GM13977 (cell line): ENCODE measurements at regions not wholly inside any gene's neighbourhood (a gene's known extent, or its start where the extent isn't known, plus 50 kb on each side); places are given as distances from the start of the nearest gene placed in this dataset.

ENCODE experiments used
- DNase-seq: peaks from one replicate; pipeline ENCODE4 v3.0.0; 2012; ENCODE audit warnings: low spot score
- in situ Hi-C: fragments of 300-500 bp; cut with MboI; formaldehyde crosslinking; loops from one replicate; pipeline ENCODE4 v1.12.0; 2022; ENCODE audit warnings: low sequenced_read_pairs, low pct_unique_long_range_greater_than_20kb, mixed read lengths, inconsistent platforms; ENCODE audit not compliant: unreplicated experiment
- TF ChIP-seq, protein P1 (sequence below): IDR thresholded peaks from 2 replicates; pipeline ENCODE4 v1.5.1; 2012; ENCODE audit warnings: mild to moderate bottlenecking, control low read depth; ENCODE audit not compliant: insufficient read depth; ENCODE audit errors: extremely low read depth, missing control alignments

DNA sequence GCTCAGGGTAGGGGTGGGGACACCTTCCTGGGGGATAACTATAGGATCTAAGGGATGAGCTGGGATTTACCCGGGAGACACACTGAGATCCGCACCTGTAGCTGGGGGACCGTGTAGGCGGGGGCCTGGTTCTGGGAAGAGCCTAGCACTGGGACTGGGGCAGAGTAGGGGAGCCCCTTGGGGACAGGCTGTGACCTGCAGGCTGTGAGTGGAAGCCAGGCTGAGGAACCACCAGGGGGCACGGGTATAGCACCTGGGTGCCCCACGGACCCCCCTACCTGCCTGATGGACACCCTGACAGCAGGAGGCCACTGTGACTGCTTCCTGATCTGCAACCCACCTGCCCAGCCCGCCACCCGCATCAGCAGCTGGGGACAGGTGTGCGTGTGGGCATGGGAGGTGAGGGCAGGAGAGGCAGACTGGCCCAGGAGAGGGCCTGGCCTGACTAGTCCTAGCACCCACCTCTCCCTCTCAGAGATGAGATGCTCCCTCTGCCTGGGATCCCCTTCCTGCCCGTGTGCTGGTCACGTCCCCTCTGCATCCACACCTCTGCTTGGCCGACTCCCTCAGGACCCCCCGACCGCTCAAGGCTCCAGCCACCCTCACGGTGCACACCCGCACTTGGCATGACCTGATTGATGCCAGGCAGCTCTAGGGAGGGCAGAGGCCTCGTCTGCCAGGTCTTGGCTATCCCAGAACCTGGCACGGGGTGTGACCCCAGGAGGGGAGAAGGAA, 94.2 kb upstream of the NKX1-1 start:
- in situ Hi-C loops = no loop called here

DNA sequence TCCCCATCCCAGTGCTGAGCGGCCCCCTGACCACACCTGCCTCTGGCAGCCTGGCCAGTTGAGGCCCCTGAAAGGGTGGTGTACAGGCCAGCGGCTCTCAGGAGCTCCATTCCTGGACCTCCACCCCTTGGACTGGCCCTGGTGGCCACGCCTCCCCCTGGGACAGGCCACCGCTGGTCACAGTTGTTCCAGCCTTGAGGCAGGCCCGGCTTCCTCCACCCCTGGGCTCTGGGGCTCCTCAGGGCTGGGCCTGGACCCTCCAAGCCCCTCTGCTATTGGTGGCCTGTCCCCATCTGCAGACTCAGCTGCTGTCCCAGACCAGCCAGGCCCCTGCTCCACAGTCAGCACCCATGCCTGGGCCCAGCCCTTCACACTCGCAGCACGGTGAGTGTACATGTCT, 93.2 kb upstream of the NKX1-1 start:
- TF ChIP-seq, protein P1, sequence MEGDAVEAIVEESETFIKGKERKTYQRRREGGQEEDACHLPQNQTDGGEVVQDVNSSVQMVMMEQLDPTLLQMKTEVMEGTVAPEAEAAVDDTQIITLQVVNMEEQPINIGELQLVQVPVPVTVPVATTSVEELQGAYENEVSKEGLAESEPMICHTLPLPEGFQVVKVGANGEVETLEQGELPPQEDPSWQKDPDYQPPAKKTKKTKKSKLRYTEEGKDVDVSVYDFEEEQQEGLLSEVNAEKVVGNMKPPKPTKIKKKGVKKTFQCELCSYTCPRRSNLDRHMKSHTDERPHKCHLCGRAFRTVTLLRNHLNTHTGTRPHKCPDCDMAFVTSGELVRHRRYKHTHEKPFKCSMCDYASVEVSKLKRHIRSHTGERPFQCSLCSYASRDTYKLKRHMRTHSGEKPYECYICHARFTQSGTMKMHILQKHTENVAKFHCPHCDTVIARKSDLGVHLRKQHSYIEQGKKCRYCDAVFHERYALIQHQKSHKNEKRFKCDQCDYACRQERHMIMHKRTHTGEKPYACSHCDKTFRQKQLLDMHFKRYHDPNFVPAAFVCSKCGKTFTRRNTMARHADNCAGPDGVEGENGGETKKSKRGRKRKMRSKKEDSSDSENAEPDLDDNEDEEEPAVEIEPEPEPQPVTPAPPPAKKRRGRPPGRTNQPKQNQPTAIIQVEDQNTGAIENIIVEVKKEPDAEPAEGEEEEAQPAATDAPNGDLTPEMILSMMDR = no peak
- in situ Hi-C loops = no loop called here
- DNase-seq = no peak

More for the DNA sequence above, 94.2 kb upstream of the NKX1-1 start:
- DNase-seq = no peak
- TF ChIP-seq, protein P1 = no peak

DNA sequence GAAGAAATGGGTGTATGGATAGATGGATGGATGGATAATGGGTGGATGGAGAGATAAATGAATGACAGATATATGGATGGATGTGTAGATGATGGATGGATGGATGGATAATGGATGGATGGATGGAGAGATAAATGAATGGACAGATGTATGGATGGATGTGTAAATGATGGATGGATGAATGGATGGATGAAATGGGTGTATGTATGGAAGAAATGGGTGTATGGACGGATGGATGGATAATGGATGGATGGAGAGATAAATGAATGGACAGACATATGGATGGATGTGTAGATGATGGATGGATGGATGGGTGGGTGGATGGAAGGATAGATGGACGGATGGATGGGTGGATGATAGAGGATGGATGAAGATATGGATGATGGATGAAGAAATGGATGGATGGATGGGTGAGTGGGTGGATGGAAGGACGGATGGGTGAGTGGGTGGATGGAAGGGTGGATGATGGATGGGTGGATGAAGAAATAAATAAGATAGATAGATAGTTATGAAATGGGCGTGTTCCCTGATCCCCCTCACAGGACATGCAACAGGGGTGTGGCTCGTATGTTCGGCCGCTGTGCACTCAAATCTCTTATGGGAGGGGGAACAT, 91.1 kb upstream of the NKX1-1 start:
- TF ChIP-seq, protein P1 = no peak
- no peak for DNase-seq
- in situ Hi-C loops = no loop called here

DNA sequence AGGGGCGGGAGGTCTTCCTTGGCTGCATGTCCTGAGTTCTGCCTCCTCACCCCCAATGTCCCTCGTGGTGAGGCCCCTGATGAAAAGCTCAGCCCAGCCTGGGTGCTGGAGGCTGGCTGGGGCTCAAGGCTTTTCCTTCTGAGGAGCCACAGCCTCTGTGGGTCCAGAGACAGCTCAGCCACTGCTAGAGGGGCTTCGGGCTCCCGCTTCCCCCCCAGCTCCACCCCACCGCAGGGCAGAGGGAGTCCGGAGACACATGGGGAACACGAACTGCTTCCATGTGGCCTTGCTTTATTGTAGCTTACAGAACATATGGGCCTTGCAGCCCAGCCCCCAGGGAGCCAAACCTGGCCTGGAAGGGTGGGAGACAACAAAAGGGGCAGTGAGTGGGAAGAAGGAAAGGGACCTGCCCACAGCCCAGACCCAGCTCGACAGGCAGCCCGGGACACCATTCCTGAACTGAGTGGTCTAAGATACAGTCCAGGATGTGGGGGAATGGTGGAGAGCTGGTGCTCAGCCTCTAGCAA, 89.9 kb upstream of the NKX1-1 start:
- TF ChIP-seq, protein P1 = no peak
- in situ Hi-C loops = no loop called here
- DNase-seq = no peak

DNA sequence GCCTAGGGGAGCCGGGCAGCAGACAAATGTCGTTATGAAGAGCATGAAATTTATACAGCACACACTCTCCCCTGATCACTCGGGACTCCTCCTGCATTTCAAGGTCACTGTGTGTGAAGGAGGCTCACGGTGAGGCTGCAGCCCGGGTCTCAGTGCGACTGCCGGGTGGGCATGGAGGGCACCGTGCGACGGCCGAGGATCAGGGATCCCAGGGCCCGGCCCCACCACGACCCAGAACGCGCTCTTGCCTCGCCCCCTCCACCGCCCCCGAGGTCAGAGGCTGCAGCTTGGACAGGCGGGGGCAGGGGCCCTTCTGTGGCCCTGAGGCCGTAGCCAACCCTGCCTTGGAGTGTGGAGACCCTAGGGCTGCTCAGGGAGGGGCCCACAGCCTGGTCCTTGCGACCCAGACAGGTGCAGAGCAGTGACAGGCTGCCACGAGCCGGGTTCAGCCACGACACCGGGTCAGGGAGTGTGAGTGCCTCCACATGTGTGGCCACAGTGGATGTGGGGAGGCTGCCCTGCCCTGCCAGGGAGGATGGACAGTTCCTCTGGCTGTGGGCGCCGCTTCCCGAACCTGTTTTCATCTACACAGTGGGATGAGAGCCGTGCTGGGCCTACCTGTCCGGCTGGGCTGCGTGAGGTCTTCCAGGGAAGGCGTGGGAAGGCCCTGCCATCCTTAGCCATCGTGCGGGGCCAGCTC, 89.3 kb upstream of the NKX1-1 start:
- DNase-seq = no peak
- TF ChIP-seq, protein P1 = no peak
- in situ Hi-C loops = no loop called here

DNA sequence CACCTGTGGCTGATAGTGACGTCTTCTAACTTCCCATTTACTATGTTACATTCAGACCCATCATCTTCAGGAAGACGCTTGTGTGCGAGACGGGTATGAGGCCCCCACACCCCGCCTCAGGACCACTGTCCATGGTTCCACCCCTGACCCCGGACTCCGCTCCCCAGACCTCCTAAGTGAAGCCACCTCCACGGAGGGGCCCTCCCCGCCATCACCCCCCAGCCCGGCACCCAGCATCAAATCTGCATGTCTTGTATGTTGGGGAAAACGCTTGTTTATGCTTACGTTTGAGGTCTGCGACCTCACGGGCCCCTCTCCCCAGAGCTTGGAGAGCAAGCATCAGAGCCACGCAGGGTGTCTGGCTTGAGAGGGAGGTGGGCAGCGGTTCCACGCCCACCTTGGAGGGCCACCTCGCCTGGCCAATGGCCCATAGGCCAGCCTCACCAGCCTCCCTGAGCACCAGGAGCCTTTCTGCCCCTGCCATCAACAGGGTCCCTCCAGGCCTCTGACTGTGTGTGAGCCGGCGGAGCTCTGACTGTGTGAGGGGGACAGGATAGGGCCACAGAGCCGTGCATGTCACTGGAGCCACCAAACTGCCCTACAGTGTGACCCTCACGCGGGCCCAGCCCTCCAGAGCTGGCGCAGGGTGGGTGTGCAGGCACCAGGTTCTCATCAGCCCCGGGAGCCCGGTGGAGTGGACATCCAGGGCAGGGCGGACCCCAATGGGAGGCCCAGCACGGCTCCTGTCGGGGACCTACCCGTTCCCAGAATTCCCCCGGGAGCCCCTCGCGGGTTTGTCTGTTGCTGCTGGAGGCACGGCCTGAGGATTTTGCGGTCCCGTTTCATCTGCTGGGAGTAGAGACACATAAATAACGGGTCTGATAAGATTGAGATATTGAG, 88.4 kb upstream of the NKX1-1 start:
- DNase-seq = no peak
- TF ChIP-seq, protein P1 = no peak
- in situ Hi-C loops = no loop called here
